ENCODE measurements at regions not wholly inside any gene's neighbourhood (a gene's known extent, or its start where the extent isn't known, plus 50 kb on each side); places are given as distances from the start of the nearest gene placed in this dataset.

DNA sequence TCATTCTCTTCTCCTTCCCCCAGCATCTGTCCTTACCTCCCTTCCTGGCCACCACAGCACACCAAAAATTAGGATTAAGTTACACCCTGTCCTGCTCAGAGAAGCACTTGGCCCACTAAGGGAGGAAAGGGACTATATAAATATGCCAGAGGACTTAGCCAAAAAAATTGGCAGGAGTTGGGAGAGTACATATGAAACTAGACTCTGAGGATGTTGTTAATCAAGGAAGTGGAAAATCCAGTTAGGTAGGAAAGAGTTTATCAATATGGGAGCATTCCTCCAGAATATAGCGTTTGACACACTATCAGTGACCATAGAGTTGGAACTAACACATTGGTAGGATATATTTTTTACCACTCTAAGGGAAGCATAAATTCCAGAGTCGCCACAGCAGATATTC is 57.3 kb upstream of the TSHZ2 start:
- DNase-seq (ENCODE audit: low read depth in 2 of 2) = no peak
- Histone ChIP-seq H3K9me3 (ENCODE audit: control insufficient read depth, insufficient read depth, low read depth, low read length) (no peaks in the 10 kb centered on the region), H3K27ac (ENCODE audit: insufficient read depth, low read length) (no peak overlapping the region), H3K27me3 (ENCODE audit: control insufficient read depth, insufficient read depth, low read length) (no peaks in the 10 kb centered on the region), H3K4me3 (replicated peaks in 1 of 4; ENCODE audit: control extremely low read depth in 1 of 4, insufficient read depth in 1 of 4, low read depth in 3 of 4, low read length in 4 of 4) (no peak overlapping the region), H4K20me1 (ENCODE audit: control insufficient read depth, extremely low read depth, insufficient read depth, low read length) (no peaks in the 10 kb centered on the region), H3K79me2 (ENCODE audit: control insufficient read depth, insufficient read depth, low read length) (no peaks in the 10 kb centered on the region), H2AFZ (ENCODE audit: low read length) (no peak overlapping the region), H3K4me1 (ENCODE audit: control insufficient read depth, extremely low read depth, insufficient read depth, low read length) (no peaks in the 10 kb centered on the region), H3K9ac (ENCODE audit: insufficient read depth, low read length) (no peak overlapping the region), H3K4me2 (ENCODE audit: extremely low read depth, insufficient read depth, low read length) (no peak overlapping the region), H3K36me3 (ENCODE audit: control insufficient read depth, insufficient read depth, low read length) (no peaks in the 10 kb centered on the region)
- TF ChIP-seq EZH2 (IDR thresholded peaks at IDR 0.05; ENCODE audit: low read length, missing control alignments) = no peak
- TF ChIP-seq, protein P1, sequence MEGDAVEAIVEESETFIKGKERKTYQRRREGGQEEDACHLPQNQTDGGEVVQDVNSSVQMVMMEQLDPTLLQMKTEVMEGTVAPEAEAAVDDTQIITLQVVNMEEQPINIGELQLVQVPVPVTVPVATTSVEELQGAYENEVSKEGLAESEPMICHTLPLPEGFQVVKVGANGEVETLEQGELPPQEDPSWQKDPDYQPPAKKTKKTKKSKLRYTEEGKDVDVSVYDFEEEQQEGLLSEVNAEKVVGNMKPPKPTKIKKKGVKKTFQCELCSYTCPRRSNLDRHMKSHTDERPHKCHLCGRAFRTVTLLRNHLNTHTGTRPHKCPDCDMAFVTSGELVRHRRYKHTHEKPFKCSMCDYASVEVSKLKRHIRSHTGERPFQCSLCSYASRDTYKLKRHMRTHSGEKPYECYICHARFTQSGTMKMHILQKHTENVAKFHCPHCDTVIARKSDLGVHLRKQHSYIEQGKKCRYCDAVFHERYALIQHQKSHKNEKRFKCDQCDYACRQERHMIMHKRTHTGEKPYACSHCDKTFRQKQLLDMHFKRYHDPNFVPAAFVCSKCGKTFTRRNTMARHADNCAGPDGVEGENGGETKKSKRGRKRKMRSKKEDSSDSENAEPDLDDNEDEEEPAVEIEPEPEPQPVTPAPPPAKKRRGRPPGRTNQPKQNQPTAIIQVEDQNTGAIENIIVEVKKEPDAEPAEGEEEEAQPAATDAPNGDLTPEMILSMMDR (conservative IDR thresholded peaks at IDR 0.05 in 1 of 2, IDR thresholded peaks at IDR 0.05 in 1 of 2; ENCODE audit: low read depth in 1 of 2, low read length in 2 of 2) = no peak

- Histone ChIP-seq H3K27me3 (ENCODE audit: control insufficient read depth, insufficient read depth, low read length) (no peaks in the 10 kb centered on the region), H2AFZ (ENCODE audit: low read length) (no peak overlapping the region), H3K4me2 (ENCODE audit: extremely low read depth, insufficient read depth, low read length) (no peak overlapping the region), H3K4me3 (replicated peaks in 1 of 4; ENCODE audit: control extremely low read depth in 1 of 4, insufficient read depth in 1 of 4, low read depth in 3 of 4, low read length in 4 of 4) (no peak overlapping the region), H3K4me1 (ENCODE audit: control insufficient read depth, extremely low read depth, insufficient read depth, low read length) (no peaks in the 10 kb centered on the region), H3K36me3 (ENCODE audit: control insufficient read depth, insufficient read depth, low read length) (no peaks in the 10 kb centered on the region), H3K27ac (ENCODE audit: insufficient read depth, low read length) (no peak overlapping the region), H3K9ac (ENCODE audit: insufficient read depth, low read length) (no peak overlapping the region), H4K20me1 (ENCODE audit: control insufficient read depth, extremely low read depth, insufficient read depth, low read length) (no peaks in the 10 kb centered on the region), H3K79me2 (ENCODE audit: control insufficient read depth, insufficient read depth, low read length) (no peaks in the 10 kb centered on the region), H3K9me3 (ENCODE audit: control insufficient read depth, insufficient read depth, low read depth, low read length) (no peaks in the 10 kb centered on the region)
- DNase-seq (ENCODE audit: low read depth in 2 of 2) = no peak
- no peak for TF ChIP-seq EZH2 (IDR thresholded peaks at IDR 0.05; ENCODE audit: low read length, missing control alignments)
- TF ChIP-seq, protein P1 (conservative IDR thresholded peaks at IDR 0.05 in 1 of 2, IDR thresholded peaks at IDR 0.05 in 1 of 2; ENCODE audit: low read depth in 1 of 2, low read length in 2 of 2) = no peak
These were observed 58.3 kb upstream of the TSHZ2 start for GRCh38 chr20:52913650-52914387.

GRCh38 chr20:52905241-52905994 is 66.7 kb upstream of the TSHZ2 start:
- H3K27me3 ChIP-seq (ENCODE audit: control insufficient read depth, insufficient read depth, low read length) = no peaks in the 10 kb centered on the region
- H3K4me3 ChIP-seq (replicated peaks in 1 of 4; ENCODE audit: control extremely low read depth in 1 of 4, insufficient read depth in 1 of 4, low read depth in 3 of 4, low read length in 4 of 4) = no peak overlapping the region
- H3K27ac ChIP-seq (ENCODE audit: insufficient read depth, low read length) = no peak overlapping the region
- H3K36me3 ChIP-seq (ENCODE audit: control insufficient read depth, insufficient read depth, low read length) = no peaks in the 10 kb centered on the region
- no peak overlapping the region for H2AFZ ChIP-seq (ENCODE audit: low read length)
- no peak overlapping the region for H3K4me2 ChIP-seq (ENCODE audit: extremely low read depth, insufficient read depth, low read length)
- no peaks in the 10 kb centered on the region for H3K9me3 ChIP-seq (ENCODE audit: control insufficient read depth, insufficient read depth, low read depth, low read length)
- H4K20me1 ChIP-seq (ENCODE audit: control insufficient read depth, extremely low read depth, insufficient read depth, low read length) = no peaks in the 10 kb centered on the region
- TF ChIP-seq EZH2 (IDR thresholded peaks at IDR 0.05; ENCODE audit: low read length, missing control alignments) = no peak
- TF ChIP-seq, protein P1 (conservative IDR thresholded peaks at IDR 0.05 in 1 of 2, IDR thresholded peaks at IDR 0.05 in 1 of 2; ENCODE audit: low read depth in 1 of 2, low read length in 2 of 2) = no peak
- no peak for DNase-seq (ENCODE audit: low read depth in 2 of 2)
- H3K9ac ChIP-seq (ENCODE audit: insufficient read depth, low read length) = no peak overlapping the region
- H3K79me2 ChIP-seq (ENCODE audit: control insufficient read depth, insufficient read depth, low read length) = no peaks in the 10 kb centered on the region
- H3K4me1 ChIP-seq (ENCODE audit: control insufficient read depth, extremely low read depth, insufficient read depth, low read length) = no peaks in the 10 kb centered on the region
